ENCODE measurements at regions not wholly inside any gene's neighbourhood (a gene's known extent, or its start where the extent isn't known, plus 50 kb on each side); places are given as distances from the start of the nearest gene placed in this dataset.
"Not testable (repeated sequence)": the region's sequence is repeated elsewhere in the genome, so short reads cannot be mapped to it uniquely, and the experiment has no call there.

- ATAC-seq = no peak
- intact Hi-C loops (cut with DNase I, micrococcal nuclease) = no loop called here
- DNase-seq = no peak
These were observed 1159.4 kb downstream of the DSC3 start for GRCh38 chr18:29883114-29883513.

DNA sequence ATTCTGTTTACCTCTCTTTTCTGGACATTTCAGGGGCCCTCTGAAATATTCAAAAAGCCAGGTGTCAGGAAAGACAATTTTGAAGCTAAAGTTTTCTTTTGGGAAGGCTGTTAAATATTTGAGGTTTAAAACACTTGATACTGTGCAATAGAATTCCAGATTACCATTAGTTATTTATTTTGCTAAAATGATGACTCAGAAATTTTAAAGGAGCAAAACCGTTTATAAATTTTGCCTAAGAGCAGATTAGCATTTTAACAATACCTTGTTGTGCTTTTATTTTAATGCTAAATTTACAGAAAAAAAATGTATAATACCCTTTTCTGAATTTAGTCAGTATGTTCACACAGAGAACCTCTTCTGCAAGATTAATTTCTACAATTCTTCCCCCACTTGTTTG is 1159.9 kb downstream of the DSC3 start:
- DNase-seq (no peak), ATAC-seq (no peak)

DNA sequence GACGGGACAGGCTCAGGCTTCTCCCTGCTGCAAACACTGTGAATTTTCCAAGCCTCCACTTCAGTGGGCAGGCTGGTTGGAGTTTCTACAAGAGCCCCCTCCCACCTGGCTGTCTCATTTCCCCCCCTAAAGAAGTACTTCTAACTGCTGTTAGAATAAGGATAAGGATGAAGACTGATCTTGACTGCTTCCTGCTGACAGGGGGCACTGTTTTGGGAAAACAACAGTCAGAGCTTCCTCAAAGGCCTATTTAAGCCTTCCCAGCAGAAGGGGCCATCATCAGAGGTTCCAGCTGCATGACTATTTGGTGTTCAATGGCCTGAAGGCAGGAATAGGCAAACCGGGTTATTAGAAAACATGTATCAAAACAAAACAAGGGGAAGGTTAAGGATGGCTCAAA is 1162.8 kb downstream of the DSC3 start:
- intact Hi-C loops (cut with DNase I, micrococcal nuclease) = no loop called here
- DNase-seq (no peak), ATAC-seq (no peak)

More for the DNA sequence above, 1159.9 kb downstream of the DSC3 start:
- intact Hi-C loops (cut with DNase I, micrococcal nuclease) = no loop called here

DNA sequence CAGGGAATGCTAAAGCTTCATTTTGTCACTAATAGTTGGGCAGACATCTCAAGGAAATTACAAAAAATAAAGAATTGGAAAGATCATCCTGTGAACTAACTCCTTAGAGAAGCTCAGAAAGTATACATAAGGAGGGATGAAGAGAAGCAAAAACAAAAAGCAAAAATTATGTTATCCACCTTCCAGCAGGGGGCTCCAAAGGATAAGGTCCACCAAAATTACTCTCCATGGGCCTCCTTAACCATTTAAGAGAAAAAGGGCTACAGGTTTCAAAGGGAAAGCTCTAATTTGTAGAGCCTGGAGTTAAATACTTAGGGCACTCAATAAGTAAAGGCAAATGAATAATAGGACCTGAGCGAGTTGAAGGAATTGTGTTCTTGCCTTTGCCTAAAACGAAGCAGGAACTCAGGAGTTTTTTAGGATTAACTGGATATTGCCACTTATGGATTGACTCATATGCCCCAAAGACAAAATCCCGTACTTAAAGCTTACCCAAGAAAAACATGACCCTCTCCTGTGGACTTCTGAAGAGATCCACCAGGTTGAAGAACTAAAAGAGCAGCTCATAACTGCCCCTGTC is 1167.9 kb downstream of the DSC3 start:
- ATAC-seq = no peak
- DNase-seq = no peak
- intact Hi-C loops (cut with DNase I, micrococcal nuclease) = loop anchor here in 1 of 2 donors (5.0 kb wide), 1 partner anchor 1098 kb away; no protein-coding TSS in a partner anchor

GRCh38 chr18:29873211-29873610 is 1169.3 kb downstream of the DSC3 start:
- ATAC-seq (no peak), DNase-seq (no peak)
- intact Hi-C loops (cut with DNase I, micrococcal nuclease) = loop anchor here in 1 of 2 donors (5.0 kb wide), 1 partner anchor 1099 kb away; no protein-coding TSS in a partner anchor

DNA sequence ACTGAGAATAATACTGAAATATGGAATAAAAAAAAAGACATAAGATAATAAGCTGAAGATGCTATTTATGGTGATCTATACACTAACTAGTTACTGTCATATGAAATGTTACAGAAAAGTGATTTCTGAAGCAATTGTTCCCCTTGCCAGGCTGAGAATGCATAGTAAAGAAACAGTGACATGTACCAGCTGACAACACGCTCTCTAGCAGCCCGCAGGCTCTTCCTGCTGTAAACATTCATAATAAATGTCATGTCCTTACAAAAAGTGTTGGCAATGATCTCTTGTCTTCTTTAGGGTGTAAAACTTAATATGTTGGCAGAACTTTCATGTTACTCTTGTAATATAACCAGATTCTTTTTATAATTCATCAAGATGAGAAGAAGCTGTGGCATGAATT is 1171.3 kb downstream of the DSC3 start:
- ATAC-seq (no peak), DNase-seq (no peak)
- intact Hi-C loops (cut with DNase I, micrococcal nuclease) = loop anchor here in 1 of 2 donors (5.0 kb wide), 1 partner anchor 1101 kb away; no protein-coding TSS in a partner anchor

DNA sequence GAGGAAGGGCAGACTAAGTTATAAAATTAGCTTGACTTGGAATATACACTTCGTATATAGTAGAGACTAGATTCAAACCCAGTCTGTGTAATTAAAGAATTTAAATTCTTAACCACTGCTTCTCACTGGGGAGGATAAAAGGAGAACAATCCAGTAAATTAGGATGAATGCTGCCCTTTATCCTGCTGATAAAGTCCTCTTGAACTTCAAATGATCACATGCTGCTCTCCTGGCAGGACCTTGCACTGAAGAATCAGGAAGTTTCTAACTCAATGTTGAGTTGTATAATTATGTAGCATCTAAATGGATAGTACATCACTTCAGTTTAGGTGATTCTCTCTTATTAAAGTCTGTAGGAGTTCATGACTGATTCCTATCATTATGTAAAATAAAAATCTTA is 1179.7 kb downstream of the DSC3 start:
- intact Hi-C loops (cut with DNase I, micrococcal nuclease) = no loop called here
- ATAC-seq = no peak
- no peak for DNase-seq

DNA sequence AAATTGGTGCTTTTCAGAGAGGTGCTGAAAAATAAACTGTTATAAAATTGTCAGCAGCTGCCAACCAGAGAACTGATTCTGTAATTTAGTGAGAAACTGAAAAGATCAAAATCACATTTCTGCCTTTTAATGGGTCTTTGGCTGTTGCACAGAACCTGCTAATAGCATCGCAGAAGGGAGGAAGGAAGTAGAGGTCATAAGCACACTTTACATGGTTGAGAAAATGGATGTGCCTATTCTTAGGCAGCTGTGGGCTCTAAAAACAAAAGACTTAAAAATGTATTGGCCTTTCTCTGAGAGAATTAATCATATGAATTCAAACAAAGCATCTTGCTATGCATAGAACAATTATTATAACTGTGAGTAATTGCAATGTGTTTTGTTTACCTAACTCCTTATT is 1186.9 kb downstream of the DSC3 start:
- DNase-seq = no peak
- ATAC-seq = no peak

GRCh38 chr18:29853126-29853525 is 1189.4 kb downstream of the DSC3 start:
- intact Hi-C loops (cut with DNase I, micrococcal nuclease) = no loop called here
- DNase-seq (no peak), ATAC-seq (no peak)

More for the DNA sequence above, 1186.9 kb downstream of the DSC3 start:
- intact Hi-C loops (cut with DNase I, micrococcal nuclease) = no loop called here

- intact Hi-C loops (cut with DNase I, micrococcal nuclease) = no loop called here
- DNase-seq = no peak
- ATAC-seq = no peak
These were observed 1193.4 kb downstream of the DSC3 start for GRCh38 chr18:29849144-29849543.

- intact Hi-C loops (cut with DNase I, micrococcal nuclease) = no loop called here
- no peak for ATAC-seq
- DNase-seq = no peak
These were observed 1200.9 kb downstream of the DSC3 start for GRCh38 chr18:29841631-29842030.

- ATAC-seq (no peak), DNase-seq (no peak)
- intact Hi-C loops (cut with DNase I, micrococcal nuclease) = no loop called here
These were observed 1202.5 kb downstream of the DSC3 start for GRCh38 chr18:29840089-29840488.

- intact Hi-C loops (cut with DNase I, micrococcal nuclease); ATAC-seq; DNase-seq: not testable (repeated sequence)
These were observed 1203.6 kb downstream of the DSC3 start for GRCh38 chr18:29838961-29839360.

- ATAC-seq (no peak), DNase-seq (no peak)
- intact Hi-C loops (cut with DNase I, micrococcal nuclease) = no loop called here
These were observed 1204.0 kb downstream of the DSC3 start for GRCh38 chr18:29838556-29838955.

- ATAC-seq (no peak), DNase-seq (no peak)
- intact Hi-C loops (cut with DNase I, micrococcal nuclease) = no loop called here
These were observed 1218.9 kb downstream of the DSC3 start for GRCh38 chr18:29823671-29824070.

DNA sequence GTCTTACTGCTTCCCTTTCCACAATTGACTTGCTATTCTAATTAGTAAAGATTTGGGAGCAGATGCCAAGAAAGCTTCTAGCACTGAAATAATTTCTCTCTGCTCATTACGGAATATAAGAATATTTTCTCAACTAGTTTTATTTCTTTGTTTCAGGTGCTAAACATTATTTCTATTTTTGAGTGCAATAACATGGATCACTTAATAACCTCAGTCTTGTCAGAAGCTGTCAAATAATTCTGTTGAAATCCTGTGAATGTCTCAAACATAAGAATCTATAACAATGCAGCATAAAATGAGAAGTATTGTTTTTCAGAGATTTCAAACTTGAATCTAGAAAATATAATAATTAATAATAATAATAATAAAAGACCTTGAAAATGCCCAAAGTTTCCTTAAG is 1221.0 kb downstream of the DSC3 start:
- intact Hi-C loops (cut with DNase I, micrococcal nuclease) = no loop called here
- ATAC-seq (no peak), DNase-seq (no peak)

DNA sequence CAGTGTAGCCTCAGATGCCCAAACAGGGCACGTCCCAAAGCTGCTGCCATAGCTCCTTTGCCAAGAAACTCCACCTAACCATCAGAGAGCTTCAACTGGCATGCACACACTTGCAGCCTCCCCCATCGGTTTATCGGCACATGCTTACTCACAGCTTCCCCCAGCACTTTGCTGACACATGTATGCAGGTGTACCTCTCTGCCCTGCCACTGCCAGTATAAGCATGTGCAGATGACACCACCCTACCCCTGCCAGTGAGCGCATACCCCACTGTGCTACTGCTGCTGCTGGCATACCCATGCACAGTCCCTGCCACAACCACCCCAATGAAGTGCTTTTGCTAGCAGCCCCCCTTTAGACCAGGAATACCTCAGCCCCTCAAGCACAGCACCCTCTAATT is 1231.0 kb downstream of the DSC3 start:
- no peak for ATAC-seq
- no peak for DNase-seq
- intact Hi-C loops (cut with DNase I, micrococcal nuclease) = no loop called here

DNA sequence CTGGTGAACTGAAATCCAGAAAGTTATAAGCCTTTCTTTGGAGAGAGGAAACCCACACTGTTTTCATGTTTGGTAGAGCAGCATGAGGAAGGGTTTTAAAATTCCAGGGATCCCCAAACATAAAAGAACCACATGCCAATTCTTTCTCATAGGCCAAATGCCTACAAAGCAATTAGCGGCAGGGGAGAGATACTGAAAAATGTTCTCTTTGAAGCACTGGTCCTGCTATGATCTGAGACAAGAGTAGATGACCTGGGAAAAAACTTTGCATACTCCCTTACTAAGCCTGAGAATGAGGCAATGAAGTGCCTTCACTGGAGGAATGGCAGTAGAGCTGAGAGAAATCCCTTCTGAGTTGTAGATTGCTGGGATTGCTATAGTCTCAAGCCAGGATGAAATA is 1261.7 kb downstream of the DSC3 start:
- no peak for DNase-seq
- no peak for ATAC-seq
- intact Hi-C loops (cut with DNase I, micrococcal nuclease) = no loop called here

DNA sequence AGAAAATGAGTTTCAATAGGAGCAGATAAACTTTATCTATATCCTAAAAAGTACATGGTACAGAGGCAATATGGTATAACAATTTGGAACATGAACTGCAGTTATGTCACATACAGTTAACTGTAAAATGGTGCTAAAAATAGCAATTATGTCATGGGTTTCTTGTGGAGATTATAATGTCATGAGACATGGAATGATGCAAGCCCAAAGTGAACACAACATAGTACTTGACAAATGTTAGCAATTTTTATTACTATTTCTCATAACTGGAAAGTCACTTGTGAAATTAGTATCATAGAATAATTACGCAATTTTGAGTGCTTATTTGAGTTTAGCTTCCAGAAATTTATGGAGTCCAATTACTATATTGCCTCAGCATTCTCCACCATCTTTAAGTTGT is 1263.4 kb downstream of the DSC3 start:
- DNase-seq (no peak), ATAC-seq (no peak)
- intact Hi-C loops (cut with DNase I, micrococcal nuclease) = no loop called here

- DNase-seq (no peak), ATAC-seq (no peak)
- intact Hi-C loops (cut with DNase I, micrococcal nuclease) = no loop called here
These were observed 1289.2 kb downstream of the DSC3 start for GRCh38 chr18:29753379-29753778.

GRCh38 chr18:29749704-29750103 is 1292.8 kb downstream of the DSC3 start:
- intact Hi-C loops (cut with DNase I, micrococcal nuclease) = no loop called here
- DNase-seq (no peak), ATAC-seq (no peak)

Data from left colon (tissue), 2 donors.